HL-60 (cell line): ENCODE measurements at regions not wholly inside any gene's neighbourhood (a gene's known extent, or its start where the extent isn't known, plus 50 kb on each side); places are given as distances from the start of the nearest gene placed in this dataset.

Source experiments
- CTCF ChIP-seq: IDR thresholded peaks from one replicate; pipeline ENCODE4 v1.5.1; 2011; ENCODE audit warnings: low read length, control low read depth, inconsistent platforms; ENCODE audit not compliant: insufficient read depth
- GABPA ChIP-seq: IDR thresholded peaks from 2 replicates; pipeline ENCODE4 v1.6.1; 2012; ENCODE audit warnings: low read depth
- POLR2AphosphoS5 ChIP-seq: IDR thresholded peaks from 2 replicates; pipeline ENCODE4 v1.6.1; 2012; ENCODE audit warnings: low read depth
- REST ChIP-seq: IDR thresholded peaks from 2 replicates; pipeline ENCODE4 v1.6.1; 2012; ENCODE audit warnings: low read depth; ENCODE audit not compliant: insufficient replicate concordance
- SPI1 ChIP-seq: IDR thresholded peaks from 2 replicates; pipeline ENCODE4 v1.6.1; 2012; ENCODE audit warnings: low read depth, mild to moderate bottlenecking, borderline replicate concordance

- TF ChIP-seq CTCF (no peak), REST (no peak), GABPA (no peak), POLR2AphosphoS5 (no peak), SPI1 (no peak)
Observed at GRCh38 chr2:120952318-120952717, 216.7 kb downstream of the GLI2 start.
